Right ventricle myocardium inferior (tissue), 1 donor: ENCODE measurements at regions not wholly inside any gene's neighbourhood (a gene's known extent, or its start where the extent isn't known, plus 50 kb on each side); places are given as distances from the start of the nearest gene placed in this dataset.

Experiments
- ATAC-seq: fragments of 200-7000 bp; cut with Tn5 transposase; one replicate; pipeline ENCODE4 v1.9.1; 2020; ENCODE audit warnings: mild to moderate bottlenecking, moderate library complexity
- DNase-seq: peaks from one replicate; pipeline ENCODE4 v3.0.0; 2021; ENCODE audit errors: missing footprints
- intact Hi-C: fragments of 100-400 bp; cut with DNase I; formaldehyde crosslinking; loops from one replicate; pipeline ENCODE4 v1.11.0; 2022
- donor health status: DM: no; HTN: yes; CAD: no; lungs with severe emphysema.

GRCh38 chr16:62711797-62712196, 675.6 kb upstream of the CDH8 start:
- intact Hi-C loops: no loop called here
- ATAC-seq: no peak

GRCh38 chr16:62709794-62710193, 673.6 kb upstream of the CDH8 start:
- ATAC-seq: no peak
- intact Hi-C loops: no loop called here

More at GRCh38 chr16:62711797-62712196, 675.6 kb upstream of the CDH8 start:
- DNase-seq: no peak

GRCh38 chr16:62701426-62701825, 665.2 kb upstream of the CDH8 start:
- ATAC-seq (no peak), DNase-seq (no peak)
- intact Hi-C loops: no loop called here

More at GRCh38 chr16:62709794-62710193, 673.6 kb upstream of the CDH8 start:
- no peak for DNase-seq

- ATAC-seq (no peak), DNase-seq (no peak)
- intact Hi-C loops: no loop called here
Measured at GRCh38 chr16:62700426-62701294, 664.4 kb upstream of the CDH8 start.

GRCh38 chr16:62692685-62693084, 656.4 kb upstream of the CDH8 start:
- no peak for ATAC-seq

GRCh38 chr16:62681819-62682218, 645.6 kb upstream of the CDH8 start:
- intact Hi-C loops: no loop called here
- ATAC-seq (no peak), DNase-seq (no peak)

More at GRCh38 chr16:62692685-62693084, 656.4 kb upstream of the CDH8 start:
- intact Hi-C loops: no loop called here
- DNase-seq: no peak

- DNase-seq (no peak), ATAC-seq (no peak)
- intact Hi-C loops: no loop called here
Measured at GRCh38 chr16:62678796-62679195, 642.6 kb upstream of the CDH8 start.

- intact Hi-C loops: no loop called here
- ATAC-seq (no peak), DNase-seq (no peak)
Measured at GRCh38 chr16:62676306-62676705, 640.1 kb upstream of the CDH8 start.

GRCh38 chr16:62665269-62665668, 629.0 kb upstream of the CDH8 start:
- DNase-seq (no peak), ATAC-seq (no peak)
- intact Hi-C loops: no loop called here

GRCh38 chr16:62664566-62664965, 628.3 kb upstream of the CDH8 start:
- DNase-seq (no peak), ATAC-seq (no peak)
- intact Hi-C loops: no loop called here

- no peak for ATAC-seq
Measured at GRCh38 chr16:62661435-62661834, 625.2 kb upstream of the CDH8 start.

GRCh38 chr16:62657116-62657515, 620.9 kb upstream of the CDH8 start:
- intact Hi-C loops: no loop called here
- no peak for ATAC-seq
- no peak for DNase-seq

More at GRCh38 chr16:62661435-62661834, 625.2 kb upstream of the CDH8 start:
- intact Hi-C loops: no loop called here
- DNase-seq: no peak

GRCh38 chr16:62652441-62653120, 616.3 kb upstream of the CDH8 start:
- ATAC-seq: no peak
- no peak for DNase-seq
- intact Hi-C loops: no loop called here

- DNase-seq: no peak
- ATAC-seq: no peak
- intact Hi-C loops: no loop called here
Measured at GRCh38 chr16:62648256-62648655, 612.0 kb upstream of the CDH8 start.

- intact Hi-C loops: no loop called here
- DNase-seq: peak; percentile 63
- ATAC-seq: no peak
Measured at GRCh38 chr16:62644030-62644812, 608.0 kb upstream of the CDH8 start.

GRCh38 chr16:62642677-62643076, 606.4 kb upstream of the CDH8 start:
- intact Hi-C loops: no loop called here
- no peak for DNase-seq
- no peak for ATAC-seq

GRCh38 chr16:62639890-62640289, 603.7 kb upstream of the CDH8 start:
- no peak for ATAC-seq
- intact Hi-C loops: no loop called here
- DNase-seq: no peak

GRCh38 chr16:62638964-62639870, 603.0 kb upstream of the CDH8 start:
- ATAC-seq: no peak
- no peak for DNase-seq
- intact Hi-C loops: no loop called here
